GF-D8 (cell line): ENCODE measurements at regions not wholly inside any gene's neighbourhood (a gene's known extent, or its start where the extent isn't known, plus 50 kb on each side); places are given as distances from the start of the nearest gene placed in this dataset.

ENCODE experiments used
- DNase-seq: peaks from one replicate; lab custom pipeline; 2025; lab: John Stamatoyannopoulos, UW

DNA sequence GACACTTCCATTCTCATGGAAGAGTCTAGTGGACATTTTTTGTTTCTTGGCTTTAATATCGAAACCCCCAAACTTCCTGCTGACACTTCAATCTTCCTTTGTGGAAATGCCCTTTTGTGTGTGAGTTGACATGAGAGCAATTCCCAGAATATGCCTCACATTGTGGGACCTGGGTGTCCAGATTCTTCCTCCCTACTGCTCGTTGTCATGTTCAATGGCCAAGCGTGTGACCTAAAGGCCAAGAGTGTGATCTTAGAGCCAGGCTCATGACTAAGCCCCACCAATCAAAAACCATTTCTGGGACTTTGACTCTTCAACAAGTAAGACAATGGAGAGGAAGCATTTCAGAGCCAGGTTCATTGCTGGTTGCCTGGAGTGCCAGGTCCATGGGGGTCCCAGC lies 52.5 kb upstream of the BMPER start:
- DNase-seq = no peak

DNA sequence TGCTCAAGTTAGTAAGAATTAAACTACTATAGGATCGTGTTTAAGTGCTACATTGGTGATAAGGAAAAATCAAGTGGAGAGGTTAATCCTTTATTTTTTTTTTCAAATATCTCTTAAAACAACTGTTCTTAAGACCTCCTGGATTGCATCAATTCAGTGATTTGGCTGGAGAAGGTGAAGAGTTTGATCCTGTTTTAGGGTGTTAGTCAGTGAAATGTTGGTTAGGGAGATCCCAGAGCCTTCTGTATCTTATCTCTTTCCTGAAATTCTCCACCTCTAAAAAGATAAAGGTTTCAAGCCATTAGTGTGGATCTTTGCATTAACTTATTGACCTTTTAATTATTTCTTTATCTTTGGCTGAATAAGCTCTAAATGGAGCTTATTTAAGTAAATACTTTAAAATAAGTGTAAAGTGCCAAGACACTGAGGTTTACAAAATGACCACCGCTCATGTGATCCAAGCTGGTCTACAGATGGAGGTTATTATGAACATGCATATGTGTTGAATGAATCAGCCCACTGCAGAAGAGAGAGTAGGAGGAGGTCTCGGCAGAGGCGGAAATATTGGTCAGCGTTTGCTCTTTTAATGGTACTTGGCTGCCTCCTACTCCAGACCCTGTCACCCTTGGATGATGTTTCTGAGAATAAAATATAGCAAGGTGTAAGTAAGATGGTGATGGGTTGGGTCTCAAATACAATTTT lies 51.8 kb upstream of the BMPER start:
- no peak for DNase-seq

DNA sequence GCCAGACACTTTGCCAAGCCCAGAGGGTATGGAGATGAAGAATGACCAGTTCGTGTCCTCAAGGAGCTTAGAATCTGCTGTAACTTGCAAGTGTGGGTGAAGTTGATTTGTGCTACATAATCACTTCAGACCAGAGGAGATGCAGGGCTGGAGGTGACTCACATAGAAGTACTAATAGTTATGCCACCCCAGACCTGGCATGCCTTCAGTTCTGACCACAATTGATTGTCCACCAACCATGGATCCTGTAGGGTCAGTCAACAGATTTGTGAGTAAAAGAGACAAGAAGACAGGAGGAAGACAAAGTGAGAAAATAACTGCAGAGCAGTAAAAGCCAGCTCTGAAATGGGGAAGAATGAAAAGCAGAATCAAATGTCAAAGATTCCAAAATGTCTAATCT lies 51.2 kb upstream of the BMPER start:
- no peak for DNase-seq

DNA sequence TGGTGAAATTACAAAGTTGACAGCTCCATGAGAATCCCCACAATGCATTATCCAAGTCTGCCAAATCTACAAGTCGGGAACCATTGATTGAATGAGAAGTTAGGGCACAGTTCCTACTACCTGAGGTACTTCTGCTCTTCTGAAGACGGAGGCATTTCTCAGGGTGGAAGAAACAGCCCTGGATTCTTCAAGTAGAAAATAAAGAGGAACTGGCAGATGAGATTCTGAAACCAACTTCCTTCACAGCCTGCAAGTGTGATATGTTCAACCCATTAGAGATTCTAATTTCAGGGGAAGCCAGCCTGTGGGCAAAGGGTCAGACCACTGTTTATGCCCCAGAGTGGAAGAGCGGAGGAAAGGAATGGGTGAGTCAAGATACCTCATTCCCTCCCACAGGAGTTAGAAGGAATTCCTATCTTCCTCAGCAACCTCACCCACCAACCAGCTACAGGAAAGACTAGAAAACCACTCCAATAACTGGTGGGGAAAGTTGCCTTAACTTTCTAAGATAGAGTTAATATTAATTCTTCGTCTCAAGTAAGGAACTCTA lies 50.5 kb upstream of the BMPER start:
- no peak for DNase-seq
